ENCODE measurements at regions not wholly inside any gene's neighbourhood (a gene's known extent, or its start where the extent isn't known, plus 50 kb on each side); places are given as distances from the start of the nearest gene placed in this dataset.
"Not testable (repeated sequence)": the region's sequence is repeated elsewhere in the genome, so short reads cannot be mapped to it uniquely, and the experiment has no call there.

DNA sequence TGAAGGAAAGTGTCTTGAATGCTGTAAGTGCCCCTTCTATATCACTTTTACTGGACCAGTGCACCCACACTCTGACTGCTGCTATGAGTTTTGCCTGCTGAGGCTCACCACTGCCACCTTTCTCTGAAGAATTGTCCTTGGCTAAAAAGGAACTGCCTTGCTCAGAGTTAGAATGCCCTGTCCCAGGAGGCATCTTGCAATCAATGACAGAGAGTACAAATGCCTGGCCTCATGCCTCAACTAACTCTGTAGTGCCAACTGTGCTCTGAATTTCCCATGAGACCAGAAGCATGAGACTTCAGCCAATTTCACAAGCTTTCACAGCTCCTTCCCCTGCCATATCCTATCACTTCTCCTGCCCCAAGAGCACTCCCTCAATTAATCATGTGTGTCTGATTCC, 569.7 kb downstream of the ZNF608 start:
- DNase-seq (ENCODE audit: low spot score), result no peak

DNA sequence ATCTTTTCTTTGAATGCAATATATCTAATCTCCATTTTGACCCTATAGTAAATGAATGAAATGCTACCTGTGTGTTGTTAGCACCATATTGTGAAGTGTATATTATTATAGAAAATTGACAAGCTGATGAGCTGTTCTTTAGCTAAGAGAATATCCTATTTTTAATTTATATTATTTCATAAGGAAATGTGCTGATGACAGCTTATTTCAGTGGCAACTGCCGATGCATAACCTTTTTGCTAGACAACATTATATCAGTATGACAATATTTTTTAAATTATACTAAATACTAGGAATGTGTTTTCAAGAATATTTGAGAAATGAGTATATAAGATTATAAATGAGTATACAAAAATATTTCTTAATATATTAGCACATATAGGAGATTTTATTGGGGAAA, 573.1 kb downstream of the ZNF608 start:
- no peak for DNase-seq (ENCODE audit: low spot score)

DNA sequence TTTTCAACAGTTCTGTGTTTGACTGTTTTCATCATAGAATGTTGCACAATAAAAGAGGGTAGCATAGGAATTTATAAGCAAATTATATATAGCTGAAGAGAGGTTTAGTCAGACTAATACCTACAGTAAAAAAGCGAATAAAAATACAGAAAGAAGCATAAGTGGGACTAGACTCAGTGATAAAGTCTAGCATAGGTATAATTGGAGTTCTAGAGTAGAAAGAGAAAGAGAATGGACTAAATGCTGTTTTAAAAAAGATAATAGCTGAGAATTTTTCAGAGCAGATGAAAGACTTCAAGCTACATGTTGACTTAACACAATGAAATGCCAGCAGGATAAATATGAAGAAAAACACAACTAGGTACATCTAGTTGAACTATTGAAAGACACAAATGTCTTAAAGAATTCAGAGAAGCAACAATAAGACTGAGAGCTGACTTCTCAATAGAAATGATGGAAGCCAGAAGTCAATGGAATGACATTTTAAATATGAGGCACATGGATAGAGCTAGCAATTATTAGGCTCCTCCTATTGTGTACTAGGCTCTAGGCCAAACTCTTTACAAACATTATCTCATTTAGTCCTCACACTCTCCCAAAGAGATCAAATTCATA, 573.9 kb downstream of the ZNF608 start:
- no peak for DNase-seq (ENCODE audit: low spot score)

DNA sequence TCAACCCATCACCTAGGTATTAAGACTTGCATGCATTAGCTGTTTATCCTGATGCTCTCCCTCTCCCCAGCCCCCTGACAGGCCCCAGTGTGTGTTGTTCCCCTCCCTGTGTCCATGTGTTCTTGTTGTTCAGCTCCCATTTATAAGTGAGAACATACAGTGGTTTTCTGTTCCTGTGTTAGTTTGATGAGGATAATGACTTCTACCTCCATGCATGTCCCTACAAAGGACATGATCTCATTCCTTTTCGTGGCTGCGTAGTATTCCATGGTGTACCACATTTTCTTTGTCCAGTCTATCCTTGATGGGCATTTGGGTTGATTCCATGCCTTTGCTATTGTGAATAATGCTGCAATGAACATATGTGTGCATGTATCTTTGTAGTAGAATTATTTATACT, 578.3 kb downstream of the ZNF608 start:
- not testable (repeated sequence) for DNase-seq (ENCODE audit: low spot score)

DNA sequence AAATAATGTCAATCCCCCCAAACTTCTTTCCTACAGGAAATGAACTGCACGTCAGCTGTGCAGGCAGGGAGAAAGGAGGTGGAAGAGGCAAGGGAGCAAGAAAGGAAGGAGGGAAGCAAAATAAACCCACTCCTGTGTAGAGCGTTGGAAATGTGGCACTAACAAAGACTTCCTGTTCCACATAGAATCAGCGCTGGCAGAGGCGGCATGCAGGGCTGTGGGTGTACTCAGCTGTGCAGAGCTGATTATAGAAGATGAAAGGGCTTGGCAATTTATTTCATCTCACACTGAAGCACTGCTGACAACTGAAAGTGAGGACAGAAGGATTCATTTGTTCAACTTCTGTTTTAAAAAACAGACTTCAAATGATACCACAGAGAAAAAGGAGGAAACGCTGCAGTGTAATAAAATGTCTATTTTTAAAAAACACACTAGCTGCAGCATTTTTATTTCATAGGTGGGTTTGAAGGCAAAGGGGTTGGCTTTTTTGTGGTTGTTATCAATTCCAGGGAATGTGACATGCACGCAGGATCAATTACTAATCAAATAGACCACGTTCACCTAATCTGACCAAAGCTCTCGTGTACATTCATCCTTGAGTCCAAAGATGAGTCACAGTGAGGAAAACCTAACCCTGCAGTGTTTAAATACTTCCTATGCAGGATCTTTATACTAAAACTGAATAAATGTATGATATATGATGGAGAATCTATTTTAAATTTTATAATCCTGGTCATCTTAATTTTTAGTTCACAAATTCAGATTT, 583.5 kb downstream of the ZNF608 start:
- DNase-seq (ENCODE audit: low spot score), result peak; percentile 14

DNA sequence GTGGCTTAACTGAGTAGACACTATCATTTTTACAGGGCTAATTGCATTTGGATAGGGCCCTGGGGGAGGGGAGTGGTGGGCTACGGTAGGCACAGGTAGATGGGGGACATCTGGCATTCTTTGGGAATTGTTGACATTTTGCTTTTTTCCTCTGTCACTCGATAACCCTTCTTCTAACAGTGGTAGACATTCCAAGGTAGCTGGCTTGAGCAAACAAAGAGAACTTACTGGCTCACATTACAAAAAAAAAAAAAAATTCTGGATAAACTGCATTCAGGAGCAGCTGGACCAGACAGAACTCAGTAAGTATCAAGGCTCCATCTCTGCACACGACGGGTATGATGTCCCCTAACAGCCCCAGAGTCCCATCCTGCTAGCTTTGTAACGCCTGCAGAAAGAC, 585.2 kb downstream of the ZNF608 start:
- DNase-seq (ENCODE audit: low spot score), result no peak

DNA sequence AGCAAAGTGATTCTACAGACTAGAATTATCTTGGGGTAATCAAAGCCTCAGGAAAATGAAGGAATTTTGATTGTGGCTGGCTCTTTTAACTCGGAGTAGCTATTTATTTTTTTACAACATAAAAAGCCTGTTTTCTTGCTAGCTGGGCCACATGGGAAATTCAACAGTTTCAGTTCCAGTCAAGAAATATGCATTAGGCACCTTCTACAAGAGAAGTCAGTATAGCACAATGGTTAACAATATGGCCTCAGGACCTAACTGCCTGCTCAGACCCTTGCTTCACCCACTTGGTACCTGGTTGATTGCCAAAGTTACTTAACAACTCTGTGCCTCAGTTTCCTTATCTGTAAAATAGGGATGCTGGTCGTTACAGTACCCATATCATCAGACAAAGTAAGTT, 586.2 kb downstream of the ZNF608 start:
- DNase-seq (ENCODE audit: low spot score), result no peak

DNA sequence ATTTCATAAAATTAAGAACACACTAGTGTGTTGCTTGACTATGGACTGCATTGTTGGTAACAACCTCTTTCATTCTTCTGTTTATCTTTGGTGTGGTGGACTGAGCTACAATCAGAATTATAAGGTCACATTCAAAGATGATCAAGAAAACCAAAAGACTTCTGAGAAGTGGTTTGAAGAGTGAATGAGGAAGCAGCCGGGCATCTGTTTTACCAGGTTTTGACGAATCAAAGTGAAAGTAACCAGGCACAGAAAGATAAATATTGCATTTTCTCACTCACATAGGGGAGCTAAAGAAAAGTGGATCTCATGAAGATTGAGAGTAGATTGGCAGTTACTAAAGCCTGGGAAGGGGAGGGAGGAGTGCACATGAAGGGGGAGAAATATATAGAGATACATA, 589.1 kb downstream of the ZNF608 start:
- DNase-seq (ENCODE audit: low spot score), result no peak

DNA sequence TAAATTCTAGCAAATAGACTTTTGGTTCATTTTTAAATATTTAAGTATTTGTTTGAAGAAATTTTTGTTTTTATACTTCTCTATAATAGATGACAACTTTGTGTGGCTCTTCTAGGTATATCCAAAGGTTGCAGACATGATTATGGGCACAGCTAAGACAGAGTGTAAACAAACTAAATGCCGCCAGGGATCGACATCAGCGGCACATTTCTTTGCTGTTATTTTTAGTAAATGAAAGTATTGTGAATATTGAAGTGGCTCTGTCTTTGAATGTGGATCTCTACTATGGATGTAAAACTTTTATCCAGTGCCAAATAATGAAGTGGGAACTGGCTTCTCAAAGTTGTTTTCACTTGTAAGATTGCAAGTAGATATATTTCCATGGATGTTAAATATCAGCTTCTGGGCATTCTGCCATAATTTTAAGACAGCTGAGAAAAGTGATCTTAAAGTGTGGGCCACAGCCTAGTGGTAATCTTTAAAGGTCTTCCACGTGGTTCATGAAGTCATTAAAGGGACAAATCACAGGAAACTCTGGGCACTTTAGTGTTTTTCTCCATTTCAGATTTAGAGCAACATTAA, 589.9 kb downstream of the ZNF608 start:
- no peak for DNase-seq (ENCODE audit: low spot score)

DNA sequence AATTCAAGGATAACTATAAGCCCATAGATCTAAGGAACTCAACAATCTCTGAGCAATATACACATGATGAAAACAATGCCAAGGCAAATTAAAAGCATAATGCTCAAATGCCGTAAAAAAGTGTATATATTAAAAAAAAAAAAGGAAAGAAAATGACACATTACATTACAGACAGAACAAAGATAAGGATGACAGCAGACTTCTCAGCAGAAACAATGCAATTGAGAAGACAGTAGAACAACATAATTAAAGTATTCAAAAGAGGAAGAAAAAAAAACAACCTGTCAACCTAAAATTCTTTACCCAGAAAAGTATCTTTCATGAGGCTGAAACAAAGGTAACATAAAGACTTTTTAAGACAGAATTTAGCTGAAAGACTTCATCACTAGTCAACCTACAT, 591.7 kb downstream of the ZNF608 start:
- DNase-seq (ENCODE audit: low spot score), result no peak

DNA sequence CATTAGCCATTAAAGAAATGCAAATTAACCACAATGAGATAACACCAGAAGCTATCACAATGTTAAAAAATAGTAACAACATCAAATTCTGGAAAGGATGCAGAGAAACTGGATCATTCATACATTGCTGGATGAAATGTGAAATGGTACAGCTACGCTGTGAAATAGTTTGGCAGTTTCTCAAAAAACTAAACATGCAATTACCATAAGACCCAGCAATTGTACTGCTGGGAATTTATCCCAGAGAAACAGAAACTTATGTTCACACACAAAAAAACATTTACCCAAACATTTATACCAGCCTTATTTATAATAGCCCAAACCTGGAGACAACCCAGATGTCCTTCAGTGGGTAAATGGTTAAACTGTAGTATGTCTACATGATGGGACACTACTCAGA, 592.9 kb downstream of the ZNF608 start:
- no peak for DNase-seq (ENCODE audit: low spot score)

DNA sequence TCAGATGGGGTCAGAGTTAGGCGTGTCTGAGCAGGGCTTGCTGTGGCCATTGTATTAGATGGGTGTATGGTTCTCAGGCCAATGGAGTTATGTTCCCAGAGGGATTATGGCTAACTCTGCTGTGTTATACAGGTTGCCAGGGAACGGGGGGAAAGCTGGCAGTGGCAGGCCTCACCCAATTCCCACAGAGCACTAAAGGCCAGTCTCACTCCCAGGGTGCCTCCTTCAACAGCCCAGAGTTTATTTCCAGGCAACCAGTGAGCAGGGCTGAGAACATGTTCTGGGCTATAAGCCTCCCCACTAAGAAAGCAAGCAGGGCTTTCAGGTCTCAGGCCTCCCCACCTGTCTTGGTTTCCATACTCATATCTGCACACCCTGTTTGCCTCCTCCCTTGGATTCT, 597.9 kb downstream of the ZNF608 start:
- DNase-seq (ENCODE audit: low spot score), result no peak

DNA sequence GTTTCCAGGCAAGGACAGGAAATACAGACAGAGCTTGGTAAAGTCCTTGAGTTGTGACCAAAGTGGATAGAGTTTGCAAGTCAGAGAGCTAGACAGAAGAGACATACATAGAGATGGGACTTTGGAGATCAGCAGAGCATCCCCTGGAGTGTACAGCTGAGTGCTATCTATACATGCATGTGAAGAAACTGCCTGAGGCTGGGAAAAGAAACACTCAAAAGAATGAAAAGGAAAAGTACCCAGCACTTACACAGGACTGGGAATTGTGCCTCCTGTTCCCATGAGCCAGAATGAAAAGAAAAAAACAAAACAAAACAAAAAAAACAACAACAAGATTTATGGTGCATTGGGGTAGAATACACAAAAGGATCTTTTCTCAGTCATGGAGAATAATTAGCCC, 606.4 kb downstream of the ZNF608 start:
- DNase-seq (ENCODE audit: low spot score), result no peak

DNA sequence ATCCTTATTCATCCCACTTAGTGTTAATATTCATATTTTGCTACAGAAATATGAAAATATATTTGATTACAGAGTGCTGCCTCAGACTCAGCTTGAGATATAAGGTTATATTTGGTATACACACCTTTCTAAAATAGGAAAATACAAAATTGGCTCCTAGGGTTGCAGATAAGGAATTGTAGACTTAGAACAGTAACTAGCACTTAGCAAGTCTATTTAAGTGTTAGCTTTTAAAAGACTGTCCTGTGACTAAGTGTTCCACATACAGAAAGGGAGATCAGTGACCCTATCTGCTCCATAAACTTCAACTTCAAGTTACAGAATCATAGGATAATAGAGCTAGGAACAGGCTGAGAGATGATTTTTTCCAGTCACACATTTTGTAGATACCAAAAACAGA, 607.0 kb downstream of the ZNF608 start:
- DNase-seq (ENCODE audit: low spot score), result no peak

DNA sequence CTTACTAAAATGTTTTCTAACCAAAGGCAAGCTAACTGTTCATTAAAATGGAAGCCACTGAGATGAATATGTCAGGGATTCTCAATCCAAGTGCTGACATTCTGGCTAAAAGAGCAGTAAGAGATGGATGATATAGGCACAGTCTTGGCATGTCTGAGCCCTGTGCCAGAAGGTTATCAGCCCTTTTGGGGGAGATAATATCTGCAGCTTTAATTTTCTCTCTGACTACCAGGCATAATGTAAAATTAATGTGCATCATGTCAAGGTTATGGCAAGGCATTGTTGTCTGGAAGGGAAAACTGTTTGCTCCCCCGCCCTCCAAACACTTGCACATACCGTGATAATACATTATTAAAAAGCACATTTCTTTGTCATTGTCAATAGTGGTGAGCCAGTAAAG, 609.8 kb downstream of the ZNF608 start:
- no peak for DNase-seq (ENCODE audit: low spot score)

DNA sequence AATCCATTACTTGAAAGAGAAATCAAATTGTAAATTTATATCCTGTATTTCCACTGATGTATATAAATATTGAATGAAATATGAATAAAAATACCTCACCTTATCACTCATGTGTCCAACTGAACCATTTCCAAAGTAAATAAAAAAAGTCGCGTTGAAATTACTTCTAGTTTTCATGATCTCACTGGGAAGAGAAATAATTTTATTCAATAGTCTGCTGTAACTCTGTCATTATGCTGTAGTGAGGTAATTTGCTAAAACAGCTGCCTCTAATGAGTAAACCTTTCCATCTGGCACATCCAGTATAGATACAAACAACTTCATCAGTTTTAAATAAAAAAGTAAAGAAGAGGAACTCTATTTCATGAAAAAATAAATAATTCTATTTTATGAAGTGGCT, 611.5 kb downstream of the ZNF608 start:
- no peak for DNase-seq (ENCODE audit: low spot score)

DNA sequence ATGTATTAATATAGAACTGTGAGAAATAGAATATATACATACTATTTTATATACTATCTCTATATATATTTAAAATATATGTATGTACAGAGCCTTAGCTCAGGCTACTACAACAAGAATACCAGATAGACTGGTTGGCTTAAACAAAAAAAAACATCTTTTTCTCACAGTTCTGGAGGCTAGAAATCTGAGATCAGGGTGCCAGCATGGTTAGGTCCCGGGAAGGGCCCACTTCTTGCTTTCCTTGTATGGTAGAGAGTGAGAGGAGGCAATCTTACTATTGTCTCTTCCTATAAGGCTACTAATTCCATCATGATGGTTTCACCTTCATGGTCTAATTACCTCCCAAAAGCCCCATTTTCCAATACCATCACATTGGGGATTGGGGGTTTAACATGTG, 613.0 kb downstream of the ZNF608 start:
- DNase-seq (ENCODE audit: low spot score), result no peak

DNA sequence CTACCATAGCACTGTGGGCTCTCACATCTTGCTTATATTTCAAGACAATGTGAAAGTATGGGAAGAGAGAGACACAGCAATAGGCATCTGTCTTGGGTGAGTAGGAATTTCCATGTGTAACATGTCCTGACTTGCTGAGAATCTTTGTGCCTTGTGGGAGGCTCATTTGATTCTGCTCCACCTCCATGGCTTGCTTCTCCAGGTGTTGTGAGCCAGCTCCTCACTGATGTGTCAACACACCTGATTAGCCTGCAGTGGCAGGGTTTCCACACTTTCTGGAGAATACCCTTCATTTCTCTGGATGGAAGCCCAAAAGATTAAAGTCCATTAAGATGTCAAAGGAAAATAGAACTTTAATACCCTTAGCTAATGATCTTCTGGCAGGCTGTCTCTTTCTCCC, 613.6 kb downstream of the ZNF608 start:
- DNase-seq (ENCODE audit: low spot score), result no peak

DNA sequence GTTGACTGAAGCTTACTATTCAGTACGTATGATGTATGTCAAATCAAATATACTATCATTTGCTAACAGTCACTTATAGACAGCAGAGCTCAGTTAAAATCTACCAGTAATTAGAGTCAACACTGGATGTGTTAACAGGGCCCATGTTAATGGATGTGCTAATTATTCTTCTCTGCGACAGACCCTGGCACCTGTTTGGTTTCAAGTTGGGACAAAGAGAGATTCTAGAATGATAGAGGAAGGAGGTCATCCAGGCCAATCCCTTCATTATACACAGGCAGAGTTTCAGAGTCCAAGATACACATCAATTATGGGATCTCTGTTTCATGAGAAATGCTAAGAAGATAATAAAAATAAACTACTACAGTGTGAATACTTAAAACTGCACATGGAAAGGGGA, 615.0 kb downstream of the ZNF608 start:
- no peak for DNase-seq (ENCODE audit: low spot score)

DNA sequence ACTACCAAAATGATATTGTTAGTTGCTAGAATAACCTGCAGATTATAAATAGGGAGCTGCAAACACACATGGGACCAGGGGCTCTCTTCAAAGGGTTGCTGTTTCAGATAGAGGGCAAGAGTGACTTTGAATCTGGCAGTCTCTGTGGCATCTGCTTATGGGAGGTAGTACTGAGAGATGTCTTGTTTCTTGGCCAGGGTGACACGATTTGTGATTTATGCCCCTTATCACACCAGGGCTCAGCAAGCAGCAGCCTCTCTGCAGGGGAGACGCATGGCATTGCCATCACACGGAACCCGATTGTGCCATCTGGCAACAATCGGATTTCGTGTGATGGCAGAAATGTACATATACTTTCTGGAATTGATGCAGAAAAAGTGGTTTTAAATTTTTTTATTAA, 615.6 kb downstream of the ZNF608 start:
- no peak for DNase-seq (ENCODE audit: low spot score)

DNA sequence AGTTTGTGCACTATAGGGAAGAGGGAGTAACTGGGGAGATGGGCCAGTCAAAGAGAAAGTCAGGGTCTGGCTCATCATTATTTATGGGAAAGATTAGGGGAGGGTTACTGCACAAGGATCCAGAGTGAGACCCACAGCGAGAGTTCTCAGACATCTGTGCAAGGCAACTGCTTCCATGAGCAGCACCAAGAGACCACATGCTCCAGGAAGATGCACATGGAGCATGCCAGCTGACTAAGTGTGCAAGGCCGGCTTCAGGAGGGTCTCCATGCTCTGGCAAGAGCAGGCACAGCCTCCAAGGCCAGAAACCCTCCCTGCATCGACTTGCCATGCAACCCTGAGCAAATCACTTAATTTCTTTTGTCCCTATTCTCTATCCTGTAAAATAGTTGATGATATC, 616.9 kb downstream of the CSNK1G3 start:
- DNase-seq (ENCODE audit: low spot score), result no peak

DNA sequence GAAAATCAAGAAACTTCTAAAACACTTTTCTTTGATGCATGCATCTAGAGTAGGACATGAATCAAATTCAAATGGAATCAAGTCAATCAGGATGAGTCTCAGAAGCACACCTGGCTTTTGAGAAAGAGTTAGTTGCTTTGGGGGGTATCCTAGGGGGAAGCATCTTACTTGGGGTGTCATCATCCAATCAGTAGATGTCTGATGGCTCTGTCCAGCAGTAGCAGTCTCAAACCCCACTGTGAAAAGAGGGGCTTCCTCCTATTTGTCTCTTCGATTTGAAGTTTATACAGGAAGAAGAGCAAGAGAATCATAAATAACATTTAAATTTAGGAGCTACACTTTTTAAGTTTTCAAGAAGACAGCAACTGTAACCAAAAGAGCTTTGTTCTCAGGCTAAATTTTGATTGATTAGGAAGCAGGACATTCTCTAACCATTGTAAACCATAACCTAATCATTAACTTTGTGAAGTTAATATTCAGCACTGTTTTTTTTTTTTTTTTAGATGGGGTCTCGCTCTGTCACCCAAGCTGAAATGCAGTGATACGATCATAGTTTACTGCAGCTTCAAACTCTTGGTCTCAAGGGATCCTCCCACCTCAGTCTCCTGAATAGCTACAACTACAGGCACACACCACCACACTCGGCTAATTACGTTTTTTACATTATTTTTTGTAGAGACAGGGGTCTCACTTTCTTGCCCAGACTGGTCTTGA, 614.7 kb downstream of the CSNK1G3 start:
- no peak for DNase-seq (ENCODE audit: low spot score)

DNA sequence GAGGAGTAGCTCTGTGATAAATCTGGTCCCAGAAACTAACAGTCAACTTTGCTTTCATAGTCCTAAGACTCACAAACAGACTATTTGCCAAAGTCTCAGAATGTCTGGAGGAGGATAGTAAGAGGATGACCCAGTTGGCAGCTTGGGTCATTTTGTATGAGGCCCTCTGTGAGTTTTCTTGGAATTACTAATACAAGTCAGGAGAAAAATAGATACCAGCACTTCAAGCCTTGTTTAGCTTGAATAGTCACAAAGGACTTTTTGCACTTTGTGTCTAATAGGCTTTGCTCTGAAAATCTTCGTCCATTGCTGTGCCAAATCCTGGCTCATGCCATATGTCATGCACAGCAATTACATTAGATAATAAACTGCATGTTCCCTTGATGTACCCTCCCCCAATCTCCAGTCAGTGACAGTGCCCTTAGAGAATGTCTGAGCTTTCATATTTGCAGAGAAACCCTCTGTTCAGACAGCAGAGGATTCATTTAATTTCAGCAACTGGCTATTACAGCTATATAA, 612.8 kb downstream of the CSNK1G3 start:
- peak; percentile 57 for DNase-seq (ENCODE audit: low spot score)

All from cerebellar cortex (tissue), 1 donor.